DMS79 (cell line): ENCODE measurements at regions not wholly inside any gene's neighbourhood (a gene's known extent, or its start where the extent isn't known, plus 50 kb on each side); places are given as distances from the start of the nearest gene placed in this dataset.
A peak's percentile ranks its signal among the peaks of the same experiment; 100 is the strongest.
"Not testable (repeated sequence)": the region's sequence is repeated elsewhere in the genome, so short reads cannot be mapped to it uniquely, and the experiment has no call there.

Experiments
- DNase-seq: peaks from one replicate; lab custom pipeline; 2025; lab: John Stamatoyannopoulos, UW

DNA sequence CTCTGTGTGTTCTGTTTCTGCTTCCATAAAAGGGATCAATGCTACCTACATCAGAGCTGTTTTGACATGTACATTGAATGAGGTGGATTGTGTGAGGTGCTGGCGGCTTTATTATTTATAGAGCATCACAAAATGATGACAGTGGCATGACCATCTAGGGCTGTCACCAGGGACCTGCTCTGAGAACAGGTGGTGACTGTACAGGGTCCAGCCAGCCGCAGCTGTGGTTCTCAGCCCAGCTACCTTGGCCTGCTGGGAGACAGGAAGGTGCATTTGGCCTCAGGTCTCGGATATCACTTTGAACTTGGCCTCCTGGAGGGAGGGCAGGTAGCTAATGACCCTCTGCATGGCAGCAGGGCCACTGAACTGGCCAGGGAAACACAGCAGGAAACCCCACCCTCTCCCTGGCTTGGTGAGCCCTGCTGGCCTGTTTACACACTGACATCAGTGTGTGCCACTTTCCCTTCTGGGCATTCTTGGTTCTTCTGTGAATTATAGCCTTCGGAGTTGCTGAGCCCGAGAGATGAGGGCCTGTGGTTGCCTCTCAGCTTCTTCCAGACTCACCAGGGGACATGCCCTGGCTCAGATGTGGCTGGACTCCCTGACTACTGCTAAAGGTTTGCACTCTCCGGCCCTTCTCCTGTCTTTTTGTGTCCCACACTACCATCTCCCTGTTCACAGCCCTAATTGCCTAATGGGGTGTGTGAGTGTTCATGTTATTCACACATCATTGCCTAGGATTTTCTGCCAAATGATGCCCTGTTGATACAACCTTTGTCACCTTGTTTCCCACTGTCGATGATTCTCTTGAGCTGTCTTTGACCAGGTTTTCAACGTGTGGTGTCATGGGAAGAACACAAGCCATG, 109.2 kb upstream of the RAB12 start:
- DNase-seq = no peak

DNA sequence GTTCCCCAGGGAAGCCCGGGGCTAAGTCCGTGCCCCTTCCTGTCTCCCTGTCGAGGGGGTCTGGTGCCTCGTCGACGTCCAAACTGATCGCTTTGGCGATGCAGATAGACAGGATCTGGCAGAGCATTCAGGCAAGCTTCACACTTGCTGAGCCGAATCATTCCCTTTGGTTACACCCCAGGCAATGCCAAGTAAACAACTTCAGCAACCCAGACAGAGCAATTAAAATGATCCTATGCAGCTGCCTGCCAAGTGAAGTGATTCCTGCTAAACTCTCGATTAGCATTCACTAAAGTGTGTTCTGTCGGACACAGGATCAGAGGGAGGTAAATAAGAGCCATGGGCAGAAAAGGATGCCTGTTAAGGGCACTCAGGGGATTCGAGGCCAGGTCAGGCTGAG, 108.2 kb upstream of the RAB12 start:
- DNase-seq = peak; percentile 72

GRCh38 chr18:8503248-8503647, 106.0 kb upstream of the RAB12 start:
- DNase-seq = no peak

DNA sequence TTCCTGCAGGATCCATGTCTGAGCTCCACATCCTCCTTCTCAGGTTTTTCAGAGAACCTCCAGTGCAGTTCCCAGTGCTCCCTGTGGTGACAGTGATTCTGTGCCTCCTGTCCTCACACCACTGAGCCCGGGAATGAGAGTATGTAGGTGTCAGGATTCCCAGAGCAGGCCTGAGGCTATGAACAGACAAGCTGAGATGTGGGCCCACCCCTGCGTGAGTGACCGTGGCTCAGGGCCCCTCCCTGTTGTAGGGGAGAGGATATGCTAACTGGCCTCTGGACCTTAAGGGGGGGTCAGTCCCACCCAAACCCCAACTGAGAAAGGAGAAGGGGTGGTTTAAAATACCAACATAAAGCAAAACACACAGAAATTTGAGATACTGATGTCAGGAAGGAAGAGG, 104.8 kb upstream of the RAB12 start:
- DNase-seq = no peak

- no peak for DNase-seq
Measured at GRCh38 chr18:8504880-8505435, 104.3 kb upstream of the RAB12 start.

DNA sequence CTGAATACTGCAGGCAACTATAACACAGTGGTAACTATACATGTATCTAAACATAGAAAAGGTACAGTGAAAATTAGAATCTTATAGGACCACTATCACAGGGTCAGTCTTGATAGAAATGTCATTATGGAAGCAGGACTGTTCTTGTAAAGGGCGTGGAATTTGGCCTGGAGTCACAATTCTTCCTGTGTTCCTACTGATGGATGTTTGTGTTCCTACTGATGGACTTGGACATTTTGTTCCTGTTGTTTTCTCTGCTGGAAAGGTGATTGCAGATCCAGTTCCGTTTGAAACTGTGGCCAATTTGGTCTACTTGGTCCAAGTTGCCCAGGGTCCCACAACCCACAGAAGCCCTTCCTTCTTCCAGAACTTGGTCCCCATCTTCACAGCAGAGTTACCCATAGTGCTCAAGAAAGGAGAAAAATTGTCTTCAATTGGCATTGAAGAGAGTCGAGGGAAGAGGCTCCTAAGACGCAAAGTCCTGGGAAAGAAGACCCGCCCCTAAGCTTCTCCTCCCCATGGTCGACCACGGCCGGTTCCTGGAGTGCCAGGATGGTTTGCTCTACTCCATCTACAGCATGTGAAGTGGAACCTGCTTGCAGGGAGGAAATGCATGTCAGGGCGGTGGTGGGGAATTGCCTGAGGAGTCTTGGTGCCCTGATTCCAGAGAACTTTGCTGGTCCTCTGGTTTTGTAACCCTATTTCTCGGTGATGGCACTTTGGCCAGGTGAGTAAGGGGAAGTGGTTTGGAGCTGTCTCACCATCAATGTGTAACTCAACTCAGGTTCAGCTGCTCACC, 102.8 kb upstream of the RAB12 start:
- DNase-seq = no peak

- no peak for DNase-seq
Measured at GRCh38 chr18:8507361-8507760, 101.9 kb upstream of the RAB12 start.

DNA sequence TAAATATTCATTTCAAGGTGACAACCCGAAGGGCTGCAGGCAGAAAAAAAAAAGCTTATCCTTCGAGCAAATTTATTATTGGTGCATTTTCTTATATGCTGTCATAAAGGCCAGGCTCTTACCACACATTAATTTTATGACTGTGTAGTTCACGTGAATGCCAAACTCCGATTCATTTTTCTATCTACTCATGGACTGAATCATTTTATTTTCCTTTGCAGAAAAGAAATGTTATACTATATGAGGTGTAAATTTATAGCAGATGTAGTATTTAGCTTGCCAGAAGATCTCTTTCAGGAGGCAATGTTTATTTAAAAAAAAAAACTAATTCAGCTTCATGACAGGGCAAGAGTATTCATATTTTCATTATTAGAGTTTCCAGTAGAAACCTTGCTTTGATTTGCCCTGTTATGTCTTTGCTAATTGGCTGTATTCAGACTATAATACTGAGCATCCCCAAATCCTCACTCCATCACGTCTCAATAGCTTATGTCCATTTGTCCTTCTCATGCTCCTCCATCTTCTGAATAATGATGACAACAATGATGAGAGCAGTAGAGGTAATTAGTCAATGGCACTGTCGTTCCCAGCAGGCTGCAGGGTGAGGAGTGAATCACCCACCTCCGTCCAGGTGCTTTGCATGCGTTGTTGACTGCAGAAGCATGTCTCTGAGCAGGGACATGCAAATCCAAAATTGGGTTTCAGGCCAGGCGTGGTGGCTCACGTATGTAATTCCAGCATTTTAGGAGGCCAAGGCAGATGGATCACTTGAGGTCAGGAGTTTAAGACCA, 101.1 kb upstream of the RAB12 start:
- no peak for DNase-seq

GRCh38 chr18:8513249-8513648, 96.0 kb upstream of the RAB12 start:
- DNase-seq = no peak

- no peak for DNase-seq
Measured at GRCh38 chr18:8514409-8514808, 94.8 kb upstream of the RAB12 start.

DNA sequence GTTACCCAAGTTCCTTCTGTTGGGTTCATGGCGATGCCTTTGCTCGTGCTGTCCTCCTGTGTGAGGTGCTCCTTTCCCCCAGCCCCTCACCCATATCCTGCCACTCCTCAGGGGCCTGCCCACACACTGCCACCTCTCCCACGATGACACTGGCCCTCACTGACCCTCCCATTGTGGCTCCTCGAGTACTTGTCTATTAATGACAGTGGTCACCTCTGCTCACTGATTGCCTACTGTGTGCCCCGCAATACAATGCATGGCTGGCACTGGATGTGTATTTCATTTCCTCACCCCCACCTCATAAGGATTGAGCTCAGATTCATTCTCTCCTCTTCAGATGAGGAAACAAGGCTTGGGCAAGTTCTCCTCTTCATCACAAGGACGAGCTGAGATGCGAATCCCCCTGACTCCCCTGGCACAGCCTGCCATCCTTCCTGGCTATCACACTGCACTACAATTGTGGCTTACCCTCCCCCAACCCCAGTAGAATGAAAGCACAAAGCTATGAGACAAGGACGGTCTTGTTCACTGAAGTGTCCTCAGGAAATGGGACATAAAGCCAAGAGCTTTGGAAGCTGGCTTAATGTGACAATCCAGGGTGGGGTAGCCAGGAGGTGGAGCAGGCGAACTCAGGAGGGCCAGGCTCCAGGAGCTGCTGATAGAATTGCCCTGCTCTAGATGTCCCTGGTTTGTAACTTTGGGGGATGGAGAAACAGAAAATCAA, 93.9 kb upstream of the RAB12 start:
- DNase-seq = no peak

GRCh38 chr18:8516371-8517250, 92.6 kb upstream of the RAB12 start:
- DNase-seq = no peak

DNA sequence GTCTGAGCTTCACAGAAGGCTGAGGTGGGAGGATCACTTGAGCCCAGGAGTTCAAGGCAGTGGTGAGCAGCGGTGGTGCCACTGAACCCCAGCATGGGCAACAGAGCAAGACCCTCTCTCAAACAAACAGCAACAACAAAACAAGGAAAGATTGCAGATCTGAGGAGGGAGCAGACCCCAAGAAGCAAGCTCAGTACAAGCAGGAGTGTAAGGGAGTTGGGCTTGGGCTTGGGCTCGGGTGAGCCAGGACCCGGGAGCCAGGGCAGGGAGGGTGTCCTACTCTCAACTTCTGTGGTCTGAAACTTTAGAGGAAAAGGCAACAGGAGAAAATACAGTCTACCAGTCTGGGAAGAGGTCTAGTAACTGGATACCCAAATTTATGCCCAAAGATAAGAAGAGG, 92.0 kb upstream of the RAB12 start:
- DNase-seq = no peak

DNA sequence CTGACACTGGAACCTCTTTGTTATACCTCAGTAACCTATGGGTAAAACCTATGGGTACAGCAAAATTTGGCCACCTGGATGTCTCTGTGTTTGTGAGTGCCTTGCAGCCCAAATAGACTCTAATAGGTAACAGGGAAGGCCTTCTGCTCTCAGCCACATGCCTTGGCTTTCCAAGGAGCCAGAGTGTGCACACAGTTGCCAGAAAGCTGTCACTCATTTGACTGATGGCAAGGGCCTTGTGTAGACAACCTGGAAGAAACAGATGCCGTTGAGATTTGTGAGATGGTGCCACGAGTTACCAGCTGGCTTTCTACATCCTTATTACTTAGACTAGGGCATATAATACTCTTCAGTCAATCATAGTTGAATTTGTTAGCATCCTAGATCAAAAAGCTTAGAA, 90.1 kb upstream of the RAB12 start:
- no peak for DNase-seq

GRCh38 chr18:8520266-8520665, 89.0 kb upstream of the RAB12 start:
- no peak for DNase-seq

DNA sequence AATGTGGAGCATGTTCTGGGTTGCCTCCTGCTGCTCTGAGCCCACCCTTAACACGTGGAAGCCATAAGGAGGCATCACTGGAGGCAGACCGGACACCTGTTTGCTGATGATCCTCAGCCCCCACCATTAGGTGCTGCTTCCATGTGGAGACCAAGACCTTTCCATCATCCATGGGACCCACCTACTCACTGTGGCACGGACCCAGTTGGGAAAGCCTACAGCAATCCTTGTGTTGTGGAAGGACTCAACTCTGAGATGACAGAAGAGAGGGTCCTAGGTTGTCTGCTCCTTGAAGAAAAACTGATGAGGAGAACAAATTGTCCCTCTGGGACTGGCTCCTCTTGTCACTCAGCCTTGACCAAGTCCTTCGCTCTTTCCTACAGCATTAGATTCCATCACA, 86.5 kb upstream of the RAB12 start:
- no peak for DNase-seq

GRCh38 chr18:8525692-8526091, 83.5 kb upstream of the RAB12 start:
- DNase-seq = no peak

GRCh38 chr18:8526332-8526731, 82.9 kb upstream of the RAB12 start:
- DNase-seq = no peak

GRCh38 chr18:8529609-8530008, 79.6 kb upstream of the RAB12 start:
- DNase-seq = no peak

DNA sequence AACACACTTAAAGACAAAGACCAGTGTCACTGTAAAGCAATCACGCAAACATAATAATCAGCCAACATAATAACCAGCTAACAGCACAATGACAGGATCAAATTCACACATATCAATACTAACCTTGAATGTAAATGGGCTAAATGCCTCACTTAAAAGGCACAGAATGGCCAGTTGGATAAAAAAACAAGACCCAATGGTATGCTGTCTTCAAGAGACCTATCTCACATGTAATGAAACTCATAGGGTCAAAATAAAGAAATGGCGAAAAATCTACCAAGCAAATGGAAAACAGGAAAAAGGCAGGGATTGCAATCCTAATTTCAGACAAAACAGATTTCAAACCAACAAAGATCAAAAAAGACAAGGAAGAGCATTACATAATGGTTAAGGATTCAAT, 78.2 kb upstream of the RAB12 start:
- DNase-seq = not testable (repeated sequence)

- no peak for DNase-seq
Measured at GRCh38 chr18:8536231-8536630, 73.0 kb upstream of the RAB12 start.
